Muscle of back (tissue), 3 donors: ENCODE measurements at regions not wholly inside any gene's neighbourhood (a gene's known extent, or its start where the extent isn't known, plus 50 kb on each side); places are given as distances from the start of the nearest gene placed in this dataset.

Experiments
- DNase-seq, 3 donors: peaks; one replicate each; pipeline versions ENCODE4 v3.0.0 to v3.0.0-alpha.2; 2013

DNA sequence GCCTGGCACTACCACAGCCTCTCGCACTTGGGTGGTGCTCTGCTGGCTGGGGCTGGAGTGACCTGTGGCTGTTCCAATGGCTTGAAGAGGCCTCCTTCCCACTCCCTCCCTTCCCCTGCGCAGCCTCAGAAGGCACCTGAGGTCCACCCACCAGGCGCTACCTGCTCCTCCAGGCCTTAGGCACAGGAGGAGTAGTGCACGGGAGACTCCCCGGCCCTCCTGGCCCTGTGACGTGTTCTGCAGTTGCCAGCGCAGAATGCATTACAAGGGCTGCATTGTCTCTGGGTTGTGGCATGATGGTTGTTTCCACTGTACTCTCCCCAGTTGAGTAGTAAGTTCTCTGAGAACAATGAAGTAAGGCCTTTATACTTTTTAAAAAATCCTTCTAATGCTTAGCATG lies 128.6 kb downstream of the TEX29 start:
- no peak for DNase-seq

DNA sequence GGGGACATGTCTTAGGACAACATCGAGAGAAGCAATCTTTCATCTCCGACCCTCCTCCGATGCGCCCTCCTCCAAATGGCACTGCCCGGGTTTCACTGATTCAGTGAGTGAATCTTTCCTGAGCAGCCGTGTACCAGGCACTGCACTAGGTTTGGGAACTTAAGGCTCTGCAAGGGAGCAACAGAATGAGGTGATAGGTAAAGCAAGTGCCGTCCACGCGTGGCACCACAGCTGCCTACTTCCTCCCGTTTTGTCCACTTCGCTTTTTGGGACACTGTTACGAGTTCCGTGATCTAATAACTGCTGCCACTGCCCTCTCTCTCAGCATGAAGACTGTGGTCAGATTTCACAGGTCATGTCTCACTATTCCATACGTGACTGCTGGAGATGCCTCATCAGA lies 131.0 kb downstream of the TEX29 start:
- DNase-seq, result no peak

DNA sequence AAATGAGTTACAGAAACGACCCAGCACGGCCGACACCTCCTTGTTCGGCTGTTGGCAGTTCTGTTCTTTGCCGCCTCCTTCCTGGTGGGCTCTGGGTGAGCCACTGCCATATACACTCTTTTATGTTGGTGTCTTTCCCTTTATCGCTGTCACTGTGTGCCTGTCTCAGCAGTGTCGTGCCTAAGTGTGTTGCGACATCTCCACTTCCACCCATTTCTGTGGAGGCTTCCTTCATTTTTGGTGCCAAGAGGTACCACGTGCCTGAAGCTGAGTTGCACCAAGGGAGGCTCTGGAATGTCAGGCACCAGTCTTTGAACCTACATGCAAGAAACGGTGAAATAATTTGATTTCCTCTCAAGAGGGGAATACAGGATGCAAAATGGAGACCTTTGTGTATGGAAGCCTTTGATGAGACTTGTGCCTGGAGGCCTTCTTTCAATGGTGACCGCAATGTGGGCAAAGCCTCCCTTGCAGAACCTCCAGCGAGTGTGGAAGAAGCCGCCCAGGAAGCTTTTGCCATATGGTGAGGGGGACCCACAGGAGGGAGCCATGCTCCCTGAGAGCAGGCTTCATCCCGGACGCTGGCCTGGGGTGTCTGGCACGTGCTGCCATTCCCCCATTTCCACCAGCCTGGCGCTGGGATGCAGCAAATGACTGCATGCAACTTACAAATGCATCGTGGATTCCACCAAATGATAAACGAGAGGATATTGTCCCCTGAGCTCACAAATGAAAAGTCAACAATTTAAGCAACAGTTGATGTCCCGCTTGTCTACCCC lies 136.2 kb downstream of the TEX29 start:
- DNase-seq, result no peak

DNA sequence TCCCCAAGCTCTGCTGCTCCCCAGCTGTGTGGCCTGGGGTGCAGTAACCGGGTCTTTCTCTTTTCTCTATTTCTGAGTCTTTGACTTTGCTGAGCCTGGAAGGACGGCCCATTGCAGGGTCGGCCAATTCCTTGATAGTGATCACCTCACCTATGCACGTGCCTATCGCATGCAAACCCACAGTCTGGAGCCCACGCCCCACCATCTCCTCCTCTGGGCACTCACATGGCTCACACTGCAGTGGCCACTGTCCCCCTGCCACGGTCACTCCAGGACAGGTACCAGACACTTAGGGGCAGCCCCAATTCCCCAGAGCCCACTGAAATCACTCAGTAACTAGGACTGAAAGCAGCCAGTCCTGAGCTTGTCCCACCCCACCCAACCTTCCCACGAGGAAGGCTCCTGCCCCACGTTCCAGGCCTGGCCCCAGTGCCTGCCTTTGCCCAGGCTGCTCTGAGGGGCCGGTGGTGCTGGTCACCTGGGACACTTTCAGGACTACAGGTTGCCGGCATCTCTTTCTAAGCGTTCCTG lies 137.6 kb downstream of the TEX29 start:
- DNase-seq, result no peak

DNA sequence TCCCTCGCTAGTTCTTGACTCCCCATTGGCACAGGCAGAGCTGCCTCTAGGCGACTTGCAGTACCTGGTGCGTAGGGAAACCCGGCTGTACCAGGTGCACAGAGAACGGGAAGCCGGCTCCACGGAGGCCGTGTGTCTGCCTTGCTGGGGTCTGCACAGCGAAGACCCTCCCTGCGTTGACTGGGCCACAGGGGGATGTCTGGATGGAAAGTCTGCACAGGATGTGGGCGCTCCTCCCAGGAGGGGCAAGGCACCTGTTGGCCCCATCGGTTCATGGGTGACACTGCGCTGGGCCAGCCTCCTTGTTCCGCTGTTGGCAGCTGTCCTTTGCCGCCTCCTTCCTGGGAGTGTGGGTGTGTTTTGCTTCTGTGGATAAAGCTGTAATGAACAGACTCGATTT lies 138.3 kb downstream of the TEX29 start:
- no peak for DNase-seq

DNA sequence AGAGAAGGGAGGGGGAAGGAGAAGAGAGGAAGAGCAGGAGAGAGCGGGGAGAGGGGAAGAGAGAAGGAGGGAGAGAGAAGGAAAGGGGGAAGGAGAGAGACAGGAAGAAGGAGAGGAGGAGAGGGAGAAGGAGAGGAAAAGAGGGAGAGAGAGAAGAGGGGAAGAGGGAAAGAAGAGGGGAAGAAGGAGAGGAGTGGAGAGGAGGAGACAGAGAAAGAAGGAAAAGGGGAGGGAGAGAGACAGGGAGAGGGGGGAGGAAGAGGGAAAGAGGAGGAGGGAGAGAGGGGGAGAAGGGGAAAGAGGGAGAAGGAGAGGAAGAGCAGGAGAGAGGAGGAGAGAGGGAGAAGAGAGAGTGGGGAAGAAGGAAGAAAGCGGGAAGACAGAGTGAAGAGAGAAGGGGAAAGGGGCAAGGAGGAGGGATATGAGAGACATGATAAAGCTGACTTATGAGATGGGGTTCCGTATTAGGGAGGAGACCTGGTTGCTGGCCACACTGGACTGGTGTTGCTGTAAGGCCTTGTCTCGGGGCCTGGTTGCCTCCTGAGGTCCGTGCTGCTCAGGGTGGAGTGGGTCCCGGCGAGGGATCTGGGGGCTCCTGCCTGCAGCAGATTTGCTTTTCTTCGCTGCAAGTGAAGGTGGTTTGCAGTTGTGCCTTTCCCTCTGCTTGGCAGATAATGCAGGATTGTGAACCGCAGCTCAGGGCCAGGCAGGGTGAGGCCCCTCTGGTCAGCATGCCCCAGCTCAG lies 139.5 kb downstream of the TEX29 start:
- DNase-seq, result no peak

DNA sequence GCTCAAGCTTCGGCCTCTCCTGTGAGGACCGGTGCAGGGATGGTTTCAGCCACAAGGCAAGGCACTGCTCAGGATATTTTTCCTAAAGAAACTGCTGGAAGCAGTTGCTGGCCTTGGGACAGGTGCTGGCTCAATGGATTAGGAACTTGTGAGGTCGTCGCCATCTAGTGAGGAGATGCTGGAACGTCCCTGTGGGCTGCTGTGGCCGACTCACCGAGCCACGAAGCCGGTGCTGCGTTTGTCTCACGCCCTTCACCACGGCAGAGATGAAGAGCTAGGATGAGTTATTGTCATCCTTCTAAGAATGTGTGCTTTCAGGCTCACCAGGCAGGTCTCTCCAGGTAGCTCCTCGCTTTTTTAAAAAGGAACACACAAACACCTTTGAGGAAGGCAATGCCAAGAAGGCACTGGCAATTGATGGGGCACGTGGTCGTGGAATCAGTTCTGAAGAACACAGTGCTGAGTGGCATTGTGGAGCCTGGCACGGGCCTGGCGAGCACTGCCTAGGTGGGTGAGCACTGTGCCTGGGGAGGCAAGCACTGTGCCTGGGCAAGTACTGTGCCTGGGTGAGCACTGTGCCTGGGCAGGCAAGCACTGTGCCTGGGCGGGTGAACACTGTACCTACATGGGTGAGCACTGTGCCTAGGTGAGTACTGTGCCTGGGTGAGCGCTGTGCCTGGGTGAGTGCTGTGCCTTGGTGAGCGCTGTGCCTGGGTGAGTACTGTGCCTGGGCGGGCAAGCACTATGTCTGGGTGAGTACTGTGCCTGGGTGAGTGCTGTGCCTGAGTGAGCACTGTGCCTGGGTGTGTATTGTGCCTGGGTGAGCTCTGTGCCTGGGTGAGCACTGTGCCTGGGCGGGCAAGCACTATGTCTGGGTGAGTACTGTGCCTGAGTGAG lies 140.4 kb downstream of the TEX29 start:
- DNase-seq, result peak; percentile 41 to 86 (median 70)

DNA sequence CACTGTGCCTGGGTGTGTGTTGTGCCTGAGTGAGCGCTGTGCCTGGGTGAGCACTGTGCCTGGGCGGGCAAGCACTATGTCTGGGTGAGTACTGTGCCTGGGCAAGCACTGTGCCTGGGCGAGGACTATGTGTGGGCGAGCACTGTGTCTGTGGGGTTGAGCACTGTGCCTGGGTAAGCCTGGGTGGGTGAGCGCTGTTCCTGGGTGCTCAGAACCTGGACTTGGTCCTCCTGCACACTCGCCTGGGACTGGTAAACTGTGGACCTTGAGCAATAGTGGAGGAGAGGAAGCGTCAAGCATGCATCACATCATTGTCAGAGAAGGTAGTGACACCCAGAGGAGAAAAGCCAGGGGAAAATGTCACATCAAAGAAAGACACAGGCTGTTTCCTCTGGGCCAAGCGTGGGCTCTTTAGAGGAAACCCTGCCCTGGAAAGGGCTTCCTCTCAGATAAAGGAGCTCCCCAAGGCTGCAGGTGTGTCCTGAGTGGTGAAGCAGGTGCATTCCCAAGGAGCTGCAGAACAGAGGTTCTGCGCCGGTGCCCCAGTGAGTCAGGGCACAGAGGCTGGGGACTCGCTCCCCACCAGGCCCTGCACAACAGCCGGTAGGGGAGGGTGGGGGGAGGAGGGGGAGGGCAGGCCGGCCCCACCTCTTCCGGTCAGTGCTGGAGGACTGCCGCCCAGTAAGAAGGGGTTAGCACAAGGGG lies 141.2 kb downstream of the TEX29 start:
- DNase-seq, result no peak

DNA sequence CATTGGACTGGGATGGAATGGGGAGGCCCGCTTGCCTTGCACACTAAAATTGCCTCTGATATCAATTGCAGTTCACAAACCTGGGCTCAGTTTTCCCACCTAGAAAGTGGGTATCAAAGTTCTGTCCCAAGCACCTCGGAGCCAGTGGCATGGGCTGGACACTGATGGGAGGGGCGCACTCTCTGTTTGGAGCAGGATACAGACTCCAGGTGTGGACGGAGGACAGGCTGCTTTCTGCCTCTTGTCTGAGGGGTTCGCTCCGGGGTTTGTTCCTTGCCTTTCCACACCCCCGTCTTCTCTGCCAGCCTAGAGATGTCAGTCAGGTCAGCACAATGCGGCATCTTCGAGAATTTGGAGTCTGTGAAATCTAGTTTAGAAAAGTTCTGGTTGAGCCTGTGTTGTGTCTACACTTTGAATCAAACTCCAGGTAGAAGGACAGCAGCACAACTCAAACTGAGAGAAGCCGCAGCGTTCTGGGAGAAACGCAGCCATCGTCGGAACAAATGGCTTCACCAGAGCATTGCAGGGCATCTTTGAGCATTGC lies 141.9 kb downstream of the TEX29 start:
- DNase-seq, result no peak

DNA sequence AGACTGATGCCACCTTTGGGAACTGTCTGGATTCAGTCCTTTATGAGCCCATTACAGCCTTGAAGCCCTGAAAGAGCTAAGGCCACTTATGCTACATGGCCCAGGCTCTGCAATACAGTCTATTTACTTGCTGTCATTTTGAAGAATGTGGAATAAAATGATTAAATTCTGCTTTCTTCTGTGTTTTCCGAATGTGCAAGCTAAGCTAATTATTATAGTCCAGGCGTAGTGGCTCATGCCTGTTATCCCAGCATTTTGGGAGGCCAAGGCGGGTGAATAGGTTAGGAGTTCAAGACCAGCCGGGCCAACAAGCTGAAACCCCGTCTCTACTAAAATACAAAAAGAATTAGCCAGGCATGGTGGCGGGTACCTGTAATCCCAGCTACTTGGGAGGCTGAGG lies 142.5 kb downstream of the TEX29 start:
- no peak for DNase-seq

DNA sequence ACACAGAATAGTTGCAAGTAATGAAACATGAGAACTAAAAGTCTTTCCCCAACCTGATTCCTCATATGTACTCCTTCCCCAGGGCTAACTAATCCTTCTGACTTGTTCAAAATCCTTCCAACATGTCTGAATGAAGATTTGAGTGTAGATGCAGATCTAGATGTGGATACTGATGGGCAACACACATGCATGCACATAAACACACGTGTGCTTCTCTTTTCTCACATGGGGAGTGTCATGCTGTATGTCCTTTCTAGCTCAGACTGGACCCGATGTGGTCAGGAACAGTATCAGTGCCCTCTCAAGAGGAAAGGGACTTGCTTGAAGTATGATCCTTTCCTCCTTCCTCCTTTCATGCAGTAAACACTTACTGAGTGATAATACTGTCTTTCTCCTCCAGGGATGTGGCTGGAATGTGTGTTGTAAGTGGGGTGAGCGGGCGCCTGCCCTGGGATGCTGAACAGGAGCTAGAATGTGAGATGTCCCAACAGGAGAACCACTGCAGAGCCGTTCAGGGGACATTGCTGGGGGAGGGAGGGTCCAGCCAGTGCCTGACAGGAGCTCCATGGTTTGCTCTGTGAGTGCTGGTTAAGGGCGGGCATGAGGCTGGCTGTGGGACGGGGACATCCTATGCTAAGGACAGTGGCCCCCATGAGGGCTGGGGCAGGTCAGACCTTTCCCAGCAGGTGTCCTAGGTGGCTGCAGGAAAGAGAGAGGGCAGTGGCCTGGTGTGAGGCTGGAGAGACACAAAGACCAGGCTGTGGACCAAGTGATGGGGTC lies 146.9 kb downstream of the TEX29 start:
- no peak for DNase-seq

DNA sequence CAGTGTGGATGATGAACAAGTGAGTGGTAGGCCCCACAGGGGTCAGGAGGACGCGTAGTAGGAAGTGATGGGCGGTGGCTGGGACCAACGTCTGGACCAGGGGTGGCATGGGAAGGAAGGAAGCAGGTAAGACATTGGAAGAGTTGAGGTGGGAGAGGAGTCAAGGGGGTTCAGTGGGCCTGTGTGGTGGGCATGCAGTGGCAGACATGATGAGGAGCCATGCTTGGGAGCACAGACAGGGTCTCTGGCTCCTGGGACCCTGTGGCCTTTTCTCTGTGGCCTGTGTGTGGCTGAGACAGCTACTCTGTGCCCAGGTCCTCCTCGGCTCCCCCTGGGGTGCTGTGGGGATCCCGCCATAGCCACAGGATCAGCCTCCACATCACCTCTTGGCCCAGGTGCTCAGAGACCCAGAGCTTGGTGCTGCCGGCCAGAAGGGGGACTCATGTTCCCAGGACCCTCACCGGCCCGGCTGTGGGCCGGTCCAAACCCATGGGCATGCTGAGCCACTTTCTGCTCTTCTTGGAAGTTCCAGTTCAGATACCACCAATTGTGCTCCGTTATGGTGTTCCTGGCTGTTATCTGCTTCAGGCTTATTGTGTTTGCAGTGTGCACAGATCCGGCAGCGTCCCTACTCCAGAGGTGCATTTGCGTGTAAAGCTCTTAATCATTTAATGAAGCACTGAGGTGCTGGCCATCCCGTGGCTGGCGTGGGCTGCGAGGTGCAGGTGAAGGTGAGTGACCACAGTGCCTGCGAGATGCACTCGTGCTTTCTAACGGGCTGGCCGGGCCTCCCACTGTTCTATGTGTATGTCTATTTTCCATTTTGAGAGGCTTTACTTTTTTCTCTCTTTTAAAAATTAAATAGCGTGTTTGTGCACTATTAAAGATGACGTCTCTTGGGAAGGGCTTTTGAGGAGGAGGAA lies 147.9 kb downstream of the TEX29 start:
- no peak for DNase-seq

DNA sequence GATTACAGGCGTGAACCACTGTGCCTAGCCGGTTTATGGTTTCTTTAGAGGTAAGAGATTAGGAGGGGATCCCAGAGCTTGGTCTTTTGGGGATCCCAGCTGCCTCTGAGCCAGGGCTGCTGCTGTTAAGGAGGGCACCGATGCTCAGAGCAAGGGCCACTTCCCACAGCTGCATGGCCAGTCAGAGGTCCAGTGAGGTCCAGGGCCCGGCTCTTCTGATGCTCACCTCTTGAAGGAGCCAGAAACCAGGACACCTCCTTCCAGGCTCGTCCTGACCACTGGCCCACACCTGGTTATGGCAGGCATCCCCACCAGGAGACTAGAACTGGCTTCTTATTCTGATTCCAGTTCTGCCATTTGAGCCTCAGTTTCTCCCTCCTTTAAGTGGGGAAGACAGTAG lies 149.0 kb downstream of the TEX29 start:
- no peak for DNase-seq

DNA sequence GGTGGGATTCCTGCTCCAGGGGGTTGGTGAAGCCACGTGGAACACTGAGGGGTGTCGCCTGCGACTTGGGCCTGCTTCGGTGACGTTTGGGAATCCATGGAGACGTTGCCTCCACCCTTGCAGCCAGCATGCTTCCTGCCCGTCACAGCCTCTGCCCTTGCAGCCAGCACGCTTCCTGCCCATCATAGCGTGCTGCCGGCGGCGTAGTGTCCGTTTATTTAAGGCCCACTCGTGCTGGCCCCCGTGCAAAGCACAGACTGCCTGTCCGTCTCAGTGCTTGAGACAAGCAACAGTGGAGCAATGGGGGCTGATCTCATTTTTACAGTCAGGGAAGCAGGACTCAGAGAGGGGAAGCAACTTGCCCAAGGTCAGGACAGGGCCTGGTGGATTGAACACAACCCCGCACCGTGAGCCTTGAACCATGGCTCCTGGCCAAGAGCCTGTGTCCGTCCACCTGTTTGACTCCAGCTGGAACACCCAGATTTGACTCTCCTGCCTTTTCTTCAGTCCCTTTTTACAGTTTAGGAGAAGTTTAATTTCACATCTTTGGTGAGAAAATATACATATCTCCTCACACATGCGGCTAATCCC lies 149.6 kb downstream of the TEX29 start:
- no peak for DNase-seq

DNA sequence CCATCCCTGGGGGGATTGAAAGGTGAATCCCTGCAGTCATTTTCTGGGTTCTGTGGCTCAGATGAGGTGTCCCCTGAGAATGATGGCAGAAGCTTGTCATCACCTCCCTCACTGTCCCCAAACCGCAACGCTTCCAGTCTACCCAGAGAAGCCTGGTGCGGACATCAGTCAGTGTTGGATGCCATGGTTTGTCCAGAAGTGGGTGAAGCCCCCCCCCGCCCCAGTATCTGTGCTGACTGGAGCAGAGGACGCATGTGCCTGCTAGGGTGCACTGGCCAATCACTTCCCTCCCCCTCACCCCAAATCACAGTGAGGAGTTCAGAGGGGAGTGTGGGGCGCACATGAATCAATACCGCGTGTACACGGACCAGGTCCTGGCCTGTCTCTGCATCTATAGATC lies 150.5 kb downstream of the TEX29 start:
- no peak for DNase-seq

DNA sequence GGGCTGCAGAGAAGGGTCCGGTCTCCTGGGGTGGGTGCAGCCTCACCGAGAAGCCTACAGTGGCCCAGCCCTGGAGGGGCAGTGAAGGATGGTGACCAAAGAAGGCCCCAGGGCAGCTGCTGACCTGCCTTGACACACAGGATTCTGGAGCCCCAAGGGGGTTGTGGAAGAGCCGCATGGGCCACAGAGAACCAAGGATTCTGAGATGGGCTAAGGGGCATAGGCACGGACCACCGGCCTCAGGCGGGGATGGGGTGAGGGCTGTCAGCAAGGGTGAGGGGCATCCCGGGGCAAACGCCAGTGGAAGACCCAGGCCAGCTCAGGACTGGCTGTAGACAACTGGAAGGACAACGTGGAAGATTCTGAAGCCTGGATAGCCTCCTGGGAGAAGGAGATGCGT lies 151.6 kb downstream of the TEX29 start:
- no peak for DNase-seq

DNA sequence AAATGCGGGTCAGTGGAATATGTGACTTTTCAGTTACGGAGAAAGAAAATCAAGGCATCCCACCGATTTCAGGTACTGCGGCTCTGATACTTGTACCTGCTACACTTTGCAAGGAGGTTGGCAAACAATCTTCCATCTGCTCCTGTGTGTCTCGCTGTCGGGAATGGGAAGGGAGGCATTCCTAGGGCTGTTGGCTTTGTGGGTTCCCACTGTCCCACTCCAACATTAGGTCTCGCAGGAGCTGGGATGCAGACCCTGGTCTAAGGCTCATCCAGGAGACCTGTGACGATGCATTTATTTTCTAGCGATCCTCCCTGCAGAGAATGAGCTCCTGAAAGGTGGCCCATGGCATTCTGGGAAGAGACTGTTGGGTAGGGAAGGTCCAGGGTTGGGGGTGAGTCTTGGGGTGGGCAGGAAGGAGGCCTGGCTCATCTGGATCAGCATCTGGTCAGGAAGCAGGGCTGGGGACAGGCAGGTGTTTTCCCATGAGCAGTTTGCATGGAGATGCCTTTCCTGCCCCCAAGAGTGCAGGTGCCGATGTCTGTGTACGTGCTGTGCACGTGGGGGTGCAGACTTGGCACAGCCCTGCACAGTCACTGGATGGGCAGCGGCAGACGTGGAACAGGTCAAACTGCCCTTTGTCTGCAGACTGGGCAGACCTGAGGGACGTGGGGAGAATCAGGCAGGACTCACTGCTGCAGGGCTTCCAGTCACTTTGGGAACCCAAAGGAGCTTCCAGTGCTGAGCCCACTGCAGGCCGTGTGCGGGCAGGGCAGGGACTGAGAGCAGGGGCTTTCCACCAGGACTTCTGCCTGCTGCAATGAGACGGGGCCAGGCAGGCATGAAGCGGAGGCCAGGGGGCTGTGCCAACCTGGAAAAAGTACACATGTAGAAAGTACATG lies 152.4 kb downstream of the TEX29 start:
- DNase-seq, result no peak
